NB4 (cell line): ENCODE measurements at regions not wholly inside any gene's neighbourhood (a gene's known extent, or its start where the extent isn't known, plus 50 kb on each side); places are given as distances from the start of the nearest gene placed in this dataset.

Experiments
- MYC ChIP-seq: IDR thresholded peaks from 2 replicates; pipeline ENCODE4 v1.6.1; 2011; ENCODE audit warnings: low read depth, low read length
- POLR2A ChIP-seq: IDR thresholded peaks from 2 replicates; pipeline ENCODE4 v1.6.1; 2011; ENCODE audit warnings: mild to moderate bottlenecking; ENCODE audit not compliant: insufficient read length; ENCODE audit errors: extremely low read depth
- TF ChIP-seq, protein P1 (sequence below): IDR thresholded peaks from one replicate; pipeline ENCODE4 v1.5.1; 2012; ENCODE audit warnings: low read depth, low read length
- TF ChIP-seq, protein P2 (sequence below): IDR thresholded peaks from 2 replicates; pipeline ENCODE4 v1.6.1; 2011; ENCODE audit warnings: low read depth, low read length

DNA sequence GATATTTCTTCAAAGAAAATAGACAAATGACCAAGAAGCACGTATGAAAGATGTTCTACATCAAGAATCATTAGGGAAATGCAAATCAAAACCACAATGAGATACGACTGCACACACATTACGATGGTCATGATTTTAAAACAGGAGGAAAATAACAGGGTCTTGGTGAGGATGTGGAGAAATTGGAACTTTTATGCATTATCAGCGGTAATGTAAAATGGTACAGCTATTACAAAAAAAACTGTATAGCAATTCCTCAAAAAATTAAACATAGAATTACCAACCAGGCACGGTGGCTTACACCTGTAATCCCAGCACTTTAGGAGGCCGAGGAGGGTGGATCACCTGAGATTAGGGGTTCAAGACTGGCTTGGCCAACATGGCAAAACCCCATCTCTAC is 178.8 kb upstream of the NEBL start:
- TF ChIP-seq POLR2A (no peak), MYC (no peak)
- TF ChIP-seq, protein P1, sequence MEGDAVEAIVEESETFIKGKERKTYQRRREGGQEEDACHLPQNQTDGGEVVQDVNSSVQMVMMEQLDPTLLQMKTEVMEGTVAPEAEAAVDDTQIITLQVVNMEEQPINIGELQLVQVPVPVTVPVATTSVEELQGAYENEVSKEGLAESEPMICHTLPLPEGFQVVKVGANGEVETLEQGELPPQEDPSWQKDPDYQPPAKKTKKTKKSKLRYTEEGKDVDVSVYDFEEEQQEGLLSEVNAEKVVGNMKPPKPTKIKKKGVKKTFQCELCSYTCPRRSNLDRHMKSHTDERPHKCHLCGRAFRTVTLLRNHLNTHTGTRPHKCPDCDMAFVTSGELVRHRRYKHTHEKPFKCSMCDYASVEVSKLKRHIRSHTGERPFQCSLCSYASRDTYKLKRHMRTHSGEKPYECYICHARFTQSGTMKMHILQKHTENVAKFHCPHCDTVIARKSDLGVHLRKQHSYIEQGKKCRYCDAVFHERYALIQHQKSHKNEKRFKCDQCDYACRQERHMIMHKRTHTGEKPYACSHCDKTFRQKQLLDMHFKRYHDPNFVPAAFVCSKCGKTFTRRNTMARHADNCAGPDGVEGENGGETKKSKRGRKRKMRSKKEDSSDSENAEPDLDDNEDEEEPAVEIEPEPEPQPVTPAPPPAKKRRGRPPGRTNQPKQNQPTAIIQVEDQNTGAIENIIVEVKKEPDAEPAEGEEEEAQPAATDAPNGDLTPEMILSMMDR, result no peak
- TF ChIP-seq, protein P2, sequence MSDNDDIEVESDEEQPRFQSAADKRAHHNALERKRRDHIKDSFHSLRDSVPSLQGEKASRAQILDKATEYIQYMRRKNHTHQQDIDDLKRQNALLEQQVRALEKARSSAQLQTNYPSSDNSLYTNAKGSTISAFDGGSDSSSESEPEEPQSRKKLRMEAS, result no peak
